Posterior vena cava (tissue), 2 donors: ENCODE measurements at regions not wholly inside any gene's neighbourhood (a gene's known extent, or its start where the extent isn't known, plus 50 kb on each side); places are given as distances from the start of the nearest gene placed in this dataset.

Source experiments
- DNase-seq: peaks from one replicate; pipeline ENCODE4 v3.0.0-alpha.2; 2020; ENCODE audit warnings: low spot score
- intact Hi-C, 2 donors: fragments of 100-400 bp; cut with DNase I; formaldehyde crosslinking; loops; one replicate each; pipeline versions ENCODE4 v1.14.1 to v1.14.2; 2022 to 2023
- donor health status: DM: yes; HTN: yes; CAD: no.
- donor health status: DM: yes; HTN: yes; CAD: no.

DNA sequence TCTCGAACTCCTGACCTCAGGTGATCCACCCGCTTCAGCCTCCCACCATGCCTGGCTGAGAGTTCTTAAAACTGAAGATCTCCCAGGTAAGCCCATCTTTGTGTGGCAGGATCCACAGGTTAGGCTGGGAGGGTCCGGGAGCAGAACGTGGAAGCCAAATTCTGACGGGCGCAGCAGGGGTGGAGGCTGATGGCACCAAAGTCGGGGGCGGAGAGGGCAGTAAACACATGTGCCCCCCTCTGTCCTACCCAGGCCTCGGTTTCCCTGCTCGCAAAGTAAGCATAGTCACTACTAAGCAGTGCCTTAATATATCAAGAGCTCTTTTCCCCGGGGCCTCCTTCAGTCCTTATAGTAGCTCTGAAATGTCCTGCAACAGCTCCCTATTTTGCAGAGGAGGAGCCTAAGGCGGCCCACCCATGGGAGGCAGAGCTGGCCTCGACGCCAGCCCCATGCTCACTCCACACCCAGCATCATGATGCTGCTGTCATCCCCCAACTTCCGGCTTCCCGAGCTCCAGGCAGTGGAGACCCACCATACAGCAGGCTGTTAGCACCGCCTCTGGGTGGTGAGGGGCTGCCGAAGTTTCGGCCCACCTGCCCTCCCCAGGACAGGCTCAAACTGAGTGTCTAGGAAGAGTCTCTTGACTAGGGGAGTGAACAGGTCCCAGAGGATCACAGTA, 230.0 kb downstream of the CTTN start:
- DNase-seq: no peak
- intact Hi-C loops: no loop called here

DNA sequence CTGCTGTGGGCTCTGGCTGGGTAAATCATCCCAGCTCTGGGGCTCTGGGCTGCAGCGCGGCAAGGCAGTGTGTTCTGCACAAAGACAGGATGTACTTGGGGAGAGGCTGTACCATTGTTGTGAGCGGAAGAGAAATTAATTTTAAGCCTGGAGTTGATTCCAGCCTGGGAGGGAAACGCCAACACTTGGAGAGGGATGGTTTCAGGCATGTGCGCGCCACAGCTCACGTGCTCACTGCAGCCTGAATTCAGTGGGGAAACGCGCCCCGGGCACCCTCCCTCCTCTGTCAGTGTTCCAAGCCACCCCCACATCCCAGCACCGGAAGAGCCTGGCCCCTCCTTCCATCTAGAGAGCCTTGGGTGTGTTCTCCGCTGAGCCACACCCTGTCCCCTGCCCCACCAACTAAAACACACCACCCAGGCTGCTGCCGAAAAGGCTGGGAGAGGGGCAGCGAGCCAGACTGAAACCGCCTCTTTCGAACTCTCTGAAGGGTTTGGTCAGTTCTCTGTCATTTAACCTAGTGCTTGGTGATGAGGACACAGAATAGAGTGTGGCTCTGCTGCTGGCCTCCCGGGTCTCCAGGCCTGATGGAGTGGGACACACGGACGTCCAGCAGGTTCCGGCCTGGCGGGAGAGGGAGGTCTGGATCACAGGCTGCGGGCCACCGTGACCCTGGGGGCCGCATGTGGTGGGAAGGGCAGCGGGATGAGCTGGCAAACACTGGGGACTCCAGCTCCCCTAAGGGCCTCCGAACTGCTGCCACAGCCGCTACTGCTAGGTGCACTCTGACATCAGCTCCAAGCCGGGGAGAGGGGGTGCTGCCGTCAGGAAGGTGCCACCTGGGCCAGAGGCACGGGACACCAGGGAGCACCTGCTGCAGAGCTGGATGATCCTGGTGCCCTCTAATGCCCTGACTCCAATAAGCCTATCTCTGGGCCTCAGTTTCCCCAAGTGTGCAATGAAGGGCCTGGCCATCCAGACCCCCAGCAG, 230.8 kb downstream of the CTTN start:
- no peak for DNase-seq
- intact Hi-C loops: no loop called here

DNA sequence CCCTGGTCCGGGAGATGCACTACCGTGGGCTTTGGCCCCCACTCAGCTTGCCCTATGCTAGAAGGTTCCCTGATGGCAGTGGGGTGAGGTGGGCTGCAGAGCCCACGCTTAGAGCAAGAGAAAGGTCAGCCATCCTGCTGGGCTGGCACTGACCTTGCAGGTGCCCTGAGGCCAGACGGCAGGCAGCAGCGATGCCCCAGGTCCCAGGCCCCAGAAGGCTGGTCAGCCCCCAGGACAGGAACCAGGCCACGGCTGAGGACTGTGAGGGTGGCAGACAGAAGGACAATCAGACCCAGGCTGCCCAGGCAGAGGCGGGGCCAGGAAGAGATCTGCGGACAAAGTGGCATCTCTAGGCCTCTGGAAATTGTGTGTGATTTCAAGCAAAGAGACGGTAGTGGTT, 231.7 kb downstream of the CTTN start:
- intact Hi-C loops: no loop called here
- no peak for DNase-seq

DNA sequence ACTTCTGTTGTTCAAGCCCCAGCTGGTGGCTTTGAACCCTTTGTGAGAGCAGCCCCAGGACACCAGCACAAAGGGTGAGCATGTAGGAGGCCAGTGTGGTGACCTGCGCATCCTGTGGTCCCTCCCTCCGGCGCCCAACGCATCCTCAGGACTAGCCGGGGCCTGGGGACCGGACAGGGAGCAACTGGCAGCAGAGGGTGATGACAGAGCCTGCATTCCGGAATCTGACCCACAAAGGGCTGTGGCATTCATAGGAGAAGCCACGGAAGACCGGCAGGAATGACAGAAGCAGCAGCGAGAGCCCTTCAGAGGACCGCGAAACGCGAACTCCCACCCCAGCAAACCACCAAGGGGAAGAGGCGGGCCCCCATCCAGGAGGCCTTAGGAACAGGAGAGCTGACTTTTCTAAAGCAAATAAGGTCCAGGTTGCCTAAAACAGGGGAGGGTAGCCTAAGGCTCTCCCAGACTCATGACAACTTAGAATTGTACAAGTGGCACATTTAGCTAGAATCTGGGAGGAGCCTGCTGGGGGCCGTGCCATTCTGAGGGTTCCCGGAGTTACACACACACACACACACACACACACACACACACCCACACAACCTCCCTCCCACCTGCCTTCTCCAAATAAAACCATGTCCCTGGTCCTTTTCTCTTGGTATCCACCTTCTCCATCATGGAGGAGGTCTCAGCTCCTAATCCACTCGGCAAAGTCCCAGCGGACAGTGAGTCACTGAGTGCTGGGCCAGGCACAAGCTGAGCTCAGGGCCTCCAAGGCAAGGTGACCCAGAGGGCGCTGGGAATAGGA, 232.7 kb downstream of the CTTN start:
- intact Hi-C loops: no loop called here
- DNase-seq: no peak

DNA sequence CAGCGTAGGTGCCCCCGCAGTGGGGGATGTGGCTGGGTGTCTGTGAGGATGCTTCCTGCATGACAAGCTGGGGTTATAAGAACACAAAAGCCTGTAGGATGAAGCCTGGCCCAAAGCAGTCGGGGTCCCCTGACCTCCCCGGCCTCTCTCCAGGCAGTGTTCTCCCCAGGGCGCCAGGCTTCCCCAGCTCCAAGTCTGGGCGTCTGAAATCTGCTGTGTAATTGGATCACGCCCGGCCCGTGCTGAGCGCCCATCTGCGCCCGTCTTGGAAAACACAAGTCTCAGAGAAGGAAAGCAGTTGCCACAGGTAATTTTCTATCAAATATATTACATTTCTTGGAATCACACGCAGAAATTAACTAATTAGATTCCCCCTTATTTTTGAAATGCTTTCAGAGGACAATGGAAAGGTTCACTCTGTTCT, 233.3 kb downstream of the CTTN start:
- intact Hi-C loops: no loop called here
- no peak for DNase-seq

DNA sequence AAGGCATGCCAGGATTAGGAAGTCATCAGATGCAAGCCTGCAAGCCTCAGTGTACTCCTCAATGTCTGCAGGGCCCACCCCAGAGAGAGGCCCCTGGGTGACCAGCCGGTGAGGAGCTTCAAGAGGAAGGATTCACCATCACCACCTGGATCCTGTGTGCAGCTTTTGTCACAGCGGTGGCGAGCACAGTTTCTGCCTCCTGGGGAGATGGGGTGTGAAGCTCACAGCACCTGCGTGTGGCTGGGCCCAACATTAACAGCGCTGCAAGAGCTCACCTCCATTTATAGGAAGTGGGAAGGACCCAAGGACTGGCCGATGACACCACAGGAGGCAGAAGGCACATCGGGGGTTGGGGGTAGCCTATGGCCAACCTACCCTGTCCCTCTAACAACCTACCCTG, 235.3 kb downstream of the CTTN start:
- intact Hi-C loops: no loop called here
- DNase-seq: no peak

DNA sequence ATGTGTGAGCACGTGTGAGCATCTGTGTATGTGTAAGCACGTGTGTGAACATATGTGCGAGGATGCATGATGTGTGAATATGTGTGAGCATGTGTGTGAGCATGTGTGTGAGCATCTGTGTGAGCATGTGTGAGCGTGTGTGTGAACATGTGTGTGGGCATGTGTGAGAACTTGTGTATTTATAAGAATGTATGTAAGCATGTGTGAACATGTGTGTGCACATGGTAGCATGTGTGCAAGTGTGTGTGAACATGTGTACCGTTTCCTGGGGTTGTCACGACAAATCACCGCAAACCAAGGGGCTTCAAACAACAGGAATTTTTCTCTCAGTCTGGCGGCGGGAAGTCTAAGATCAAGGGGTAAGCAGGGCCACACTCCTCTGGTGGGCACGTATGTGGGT, 238.3 kb downstream of the CTTN start:
- DNase-seq: no peak
- intact Hi-C loops: loop anchor here in 1 of 2 donors (5.0 kb wide), 1 partner anchor 961 kb away; no protein-coding TSS in a partner anchor

DNA sequence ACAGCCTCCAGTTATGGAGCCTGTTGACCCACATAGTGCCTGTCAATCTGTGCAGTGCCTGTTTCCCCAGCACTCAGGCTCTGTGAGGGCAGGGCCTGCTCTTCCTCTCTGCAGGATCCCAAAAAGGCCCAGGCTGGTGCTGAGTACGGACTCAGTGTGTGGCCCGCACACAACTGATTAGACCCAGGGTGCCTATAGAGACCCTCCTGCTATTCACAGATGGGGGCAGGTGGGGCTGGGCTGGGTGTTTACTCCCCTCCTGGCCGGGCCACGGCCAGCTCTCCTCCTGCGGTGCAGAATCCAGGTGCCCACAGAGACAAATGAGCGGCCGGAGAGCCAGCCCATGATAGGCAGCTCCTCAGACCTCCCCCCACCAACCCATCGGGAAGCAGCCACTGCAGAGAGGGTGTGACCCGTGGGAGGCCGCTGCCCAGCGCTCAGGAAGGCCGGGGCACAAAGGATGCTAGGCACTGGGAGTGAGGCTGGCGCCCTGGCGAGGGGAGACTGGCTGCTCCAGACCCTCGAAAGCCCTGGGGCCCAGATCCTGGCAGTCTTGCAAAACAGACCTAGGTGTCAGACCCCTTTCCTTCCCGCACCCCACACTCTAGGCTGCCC, 239.0 kb downstream of the CTTN start:
- intact Hi-C loops: loop anchor here in 1 of 2 donors (5.0 kb wide), 1 partner anchor 960 kb away; no protein-coding TSS in a partner anchor
- DNase-seq: no peak

DNA sequence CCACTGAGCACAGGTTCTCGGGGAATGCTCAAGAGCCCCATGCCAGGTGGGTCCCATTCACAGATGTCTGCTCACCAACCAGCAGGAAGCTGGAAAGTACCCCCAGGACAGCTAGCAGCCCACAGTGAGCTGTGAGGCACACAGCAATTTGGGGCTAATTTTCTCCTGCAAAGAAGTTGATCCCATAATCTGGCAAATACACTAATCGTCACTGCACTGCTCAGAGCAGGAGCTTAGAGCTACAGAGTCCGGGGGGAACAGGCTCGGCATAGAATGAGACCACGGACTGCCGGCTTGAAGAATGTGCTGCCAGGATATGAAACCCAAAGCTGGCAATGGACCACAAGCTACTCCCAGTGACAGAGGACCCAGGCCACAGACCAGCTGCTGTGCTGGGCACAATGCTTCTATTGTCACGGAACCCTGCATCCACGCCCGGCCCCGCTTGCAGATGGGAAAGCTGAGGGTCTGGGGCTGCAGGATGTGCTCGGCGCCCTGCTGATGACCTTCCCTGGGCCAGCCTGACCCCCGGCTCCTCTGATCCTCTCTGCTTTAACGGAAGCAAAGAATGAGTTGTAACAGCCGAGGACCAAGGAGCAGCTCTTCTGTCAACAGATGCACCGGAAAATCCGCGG, 239.7 kb downstream of the CTTN start:
- intact Hi-C loops: loop anchor here in 1 of 2 donors (5.0 kb wide), 1 partner anchor 959 kb away; no protein-coding TSS in a partner anchor
- no peak for DNase-seq

DNA sequence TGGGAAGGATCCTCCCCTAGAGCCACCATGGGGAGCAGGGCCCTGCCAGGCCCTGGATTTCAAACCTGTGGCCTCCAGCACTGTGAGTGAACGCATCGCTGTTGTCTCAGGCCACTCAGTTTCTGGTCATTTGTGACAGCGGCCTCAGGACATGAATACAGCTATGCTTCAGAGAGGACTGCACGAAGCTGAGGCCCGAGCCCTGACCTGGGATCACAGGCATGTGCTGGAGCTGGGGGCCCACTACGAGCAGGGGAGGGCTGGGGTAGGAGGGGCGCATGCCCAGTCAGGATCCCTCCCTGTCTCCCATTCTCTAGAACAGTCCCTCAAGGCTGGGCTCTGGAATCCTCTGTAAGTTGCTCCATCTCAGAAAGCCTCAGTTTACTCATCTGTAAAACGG, 242.1 kb downstream of the CTTN start:
- no peak for DNase-seq
- intact Hi-C loops: no loop called here

DNA sequence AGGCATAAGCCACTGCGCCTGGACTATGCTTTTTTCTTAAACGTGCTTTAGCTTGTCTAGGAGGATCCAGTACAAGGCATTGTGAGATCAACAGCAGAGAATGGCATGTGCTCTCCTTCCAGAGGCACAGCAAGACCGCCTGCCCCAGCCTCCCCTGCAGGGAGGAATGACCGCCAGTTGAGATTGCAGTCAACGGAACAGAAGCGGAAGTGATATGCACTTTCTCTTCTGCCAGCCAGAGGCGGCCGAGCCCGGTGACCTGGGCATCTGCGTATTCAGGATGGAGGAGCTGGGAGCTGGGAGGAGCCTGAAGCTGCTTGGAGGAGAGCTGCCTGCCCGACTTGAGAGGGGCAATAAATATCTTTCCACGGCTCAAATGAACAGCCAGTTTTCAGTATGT, 243.0 kb downstream of the CTTN start:
- intact Hi-C loops: no loop called here
- DNase-seq: no peak

DNA sequence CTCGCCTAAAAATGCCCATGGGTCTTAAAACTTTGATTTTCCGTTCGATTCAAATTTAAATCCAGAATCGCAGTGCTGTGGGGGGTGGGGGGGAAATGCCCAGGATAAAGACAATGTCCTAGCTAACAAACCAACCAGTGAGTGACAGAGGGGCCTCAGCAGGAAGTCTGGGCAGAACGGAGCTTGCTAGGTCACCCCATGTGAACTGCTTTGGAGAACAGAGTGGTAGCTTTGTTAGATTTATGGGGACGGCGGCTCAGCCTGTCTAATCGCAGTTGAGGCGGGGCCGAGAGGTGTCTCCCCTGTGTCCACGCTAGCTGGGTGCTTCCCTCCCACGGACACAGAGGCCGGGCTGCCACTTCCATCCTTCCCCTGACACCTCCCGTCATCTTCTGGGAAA, 243.9 kb downstream of the CTTN start:
- intact Hi-C loops: no loop called here
- no peak for DNase-seq

DNA sequence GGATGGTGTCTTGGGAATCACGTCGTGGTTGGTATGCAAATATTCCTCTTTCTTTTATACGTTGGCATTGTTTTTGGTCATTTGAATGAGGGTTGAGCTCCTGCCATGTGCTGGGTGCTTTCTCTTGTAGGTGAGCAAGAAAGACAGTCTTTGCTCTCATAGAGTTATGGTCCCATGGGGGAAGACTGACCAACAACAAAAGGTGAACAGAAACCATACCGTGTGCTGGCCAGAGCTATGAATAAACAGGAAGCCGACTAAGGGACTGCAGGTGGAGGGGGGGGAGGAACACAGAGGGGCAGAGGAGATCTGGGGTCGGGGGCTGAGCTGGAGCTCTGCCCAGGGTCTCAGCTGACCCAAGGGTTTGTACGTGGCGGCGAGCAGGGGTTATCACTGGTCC, 245.3 kb downstream of the CTTN start:
- intact Hi-C loops: no loop called here

DNA sequence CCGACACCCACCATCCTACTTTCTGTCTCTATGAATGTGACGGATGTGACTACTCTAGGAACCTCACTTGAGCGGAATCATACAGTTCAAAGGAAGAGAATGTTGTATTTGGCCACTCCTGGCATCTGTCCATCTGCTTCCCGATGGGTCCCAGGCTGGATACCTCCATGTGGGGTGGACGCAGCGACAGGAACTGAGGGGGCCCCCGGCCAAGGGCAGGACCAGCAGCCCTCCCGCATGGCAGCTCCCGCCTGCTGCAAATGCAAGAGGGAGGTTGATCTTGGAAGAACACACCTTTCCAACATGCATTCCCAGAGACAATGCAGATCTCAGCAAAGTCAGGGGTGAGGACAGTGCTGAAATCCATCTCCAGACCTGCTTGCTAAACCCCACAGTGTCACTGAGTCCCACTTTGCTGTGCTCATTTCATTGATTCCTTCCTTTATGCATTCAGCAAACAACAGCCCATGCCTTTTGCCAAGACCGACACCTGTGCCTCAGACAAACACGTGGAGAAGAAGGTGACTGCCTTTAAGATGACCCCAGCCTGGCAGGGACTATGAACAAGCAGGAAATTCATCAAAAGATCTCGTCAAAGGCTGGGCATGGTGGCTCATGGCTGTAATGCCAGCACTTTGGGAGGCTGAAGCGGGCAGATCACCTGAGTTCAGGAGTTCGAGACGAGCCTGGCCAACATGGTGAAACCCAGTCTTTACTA, 246.2 kb downstream of the CTTN start:
- no peak for DNase-seq
- intact Hi-C loops: no loop called here

More for the DNA sequence above, 245.3 kb downstream of the CTTN start:
- DNase-seq: no peak

DNA sequence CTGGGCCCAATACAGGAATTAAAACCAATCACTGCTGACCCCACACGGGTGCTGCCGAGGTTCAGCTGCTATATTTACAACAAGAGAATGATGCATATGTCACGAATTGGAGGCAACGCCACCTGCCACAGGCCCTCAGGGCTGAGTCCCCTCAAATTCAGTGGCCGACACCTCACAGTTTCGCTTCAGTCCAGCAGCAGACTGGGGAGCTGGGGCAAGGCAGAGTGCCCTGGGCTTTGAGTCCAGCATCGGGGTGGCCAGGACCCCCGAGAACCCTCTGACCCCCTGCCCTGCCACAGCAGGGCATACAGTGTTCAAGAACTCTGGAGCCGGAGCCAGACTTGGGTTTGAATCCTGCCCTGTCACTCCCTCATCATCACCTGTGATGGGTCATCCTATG, 247.2 kb downstream of the CTTN start:
- no peak for DNase-seq
- intact Hi-C loops: no loop called here

DNA sequence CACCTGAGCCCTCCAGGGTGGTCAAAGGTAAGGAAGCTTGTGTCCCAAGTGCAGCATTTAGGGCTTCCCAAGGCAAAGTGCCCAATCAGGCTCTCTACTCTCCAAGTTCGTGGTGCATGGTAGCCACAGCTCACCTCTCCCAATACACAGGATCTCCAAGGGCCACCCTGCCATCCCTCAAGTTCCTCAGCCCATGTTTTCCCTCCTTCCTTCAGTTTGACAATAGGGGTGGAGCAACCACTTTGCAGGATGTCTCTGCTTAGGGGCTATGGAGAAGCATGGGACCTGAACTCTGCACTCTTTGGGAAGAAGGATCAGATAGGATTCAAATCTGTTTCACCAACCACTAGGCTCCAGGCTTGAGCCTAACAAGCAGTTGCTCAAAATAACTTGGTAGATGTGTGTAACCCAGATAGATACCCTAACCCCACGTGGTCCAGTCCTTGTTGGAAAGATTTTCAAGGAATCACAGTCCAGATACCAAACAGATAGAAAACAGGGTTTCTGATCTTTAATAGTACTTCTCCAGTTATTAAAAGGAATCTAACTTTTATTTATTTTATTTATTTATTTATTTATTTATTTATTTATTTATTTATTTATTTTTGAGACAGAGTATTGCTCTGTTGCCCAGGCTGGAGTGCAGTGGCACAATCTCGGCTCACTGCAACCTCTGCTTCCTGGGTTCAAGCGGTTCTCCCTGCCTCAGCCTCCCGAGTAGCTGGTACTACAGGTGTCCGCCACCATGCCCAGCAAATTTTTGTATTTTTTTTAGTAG, 248.1 kb downstream of the CTTN start:
- intact Hi-C loops: no loop called here

More for the DNA sequence above, 248.1 kb downstream of the CTTN start:
- DNase-seq: no peak
